Cortex of kidney (tissue), 1 donor: ENCODE measurements at regions not wholly inside any gene's neighbourhood (a gene's known extent, or its start where the extent isn't known, plus 50 kb on each side); places are given as distances from the start of the nearest gene placed in this dataset.
"Not testable (repeated sequence)": the region's sequence is repeated elsewhere in the genome, so short reads cannot be mapped to it uniquely, and the experiment has no call there.

ENCODE experiments used
- DNase-seq: peaks from one replicate; lab custom pipeline; 2025; lab: John Stamatoyannopoulos, UW

DNA sequence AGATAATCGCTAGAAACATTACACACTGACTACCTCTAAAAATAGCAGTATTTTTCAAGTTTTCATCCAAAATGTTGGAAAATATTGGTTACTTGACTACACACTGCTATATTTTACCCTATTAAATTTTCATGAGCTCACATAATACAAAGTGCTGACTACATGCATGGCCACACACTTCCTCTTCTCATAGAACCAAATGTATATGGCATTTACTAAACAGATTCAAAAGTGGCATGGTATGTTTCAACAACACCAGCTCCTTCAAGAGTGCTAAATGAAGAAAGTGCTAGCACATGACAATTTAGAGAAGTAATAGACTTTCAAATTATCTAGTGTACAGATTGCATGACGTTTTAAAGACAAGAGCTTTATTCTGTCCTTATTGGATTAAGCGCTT, 780.4 kb upstream of the SLITRK6 start:
- no peak for DNase-seq

GRCh38 chr13:86581706-86582105, 782.5 kb upstream of the SLITRK6 start:
- no peak for DNase-seq

GRCh38 chr13:86584301-86584700, 785.1 kb upstream of the SLITRK6 start:
- no peak for DNase-seq

GRCh38 chr13:86585835-86586234, 786.6 kb upstream of the SLITRK6 start:
- no peak for DNase-seq

- DNase-seq, result no peak
Measured at GRCh38 chr13:86591862-86592261, 792.6 kb upstream of the SLITRK6 start.

DNA sequence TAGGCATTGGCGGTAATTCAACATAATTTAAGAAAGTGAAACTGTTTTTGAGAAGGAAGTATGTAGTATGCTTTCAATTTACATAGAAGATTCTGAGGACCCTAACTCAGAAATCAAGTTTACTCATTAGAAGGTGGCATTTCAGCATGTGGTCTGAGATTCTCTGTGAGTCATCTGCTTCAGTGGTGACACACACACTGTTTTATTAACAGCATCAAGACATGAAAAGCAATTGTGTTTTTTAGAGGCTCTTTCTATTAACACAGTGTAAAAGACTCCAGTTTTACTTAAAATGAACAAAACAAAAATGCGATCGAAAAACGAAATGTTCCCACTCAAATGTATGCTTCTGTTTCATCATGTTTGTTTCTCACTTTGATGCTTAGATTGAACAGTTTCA, 802.1 kb upstream of the SLITRK6 start:
- DNase-seq, result no peak

DNA sequence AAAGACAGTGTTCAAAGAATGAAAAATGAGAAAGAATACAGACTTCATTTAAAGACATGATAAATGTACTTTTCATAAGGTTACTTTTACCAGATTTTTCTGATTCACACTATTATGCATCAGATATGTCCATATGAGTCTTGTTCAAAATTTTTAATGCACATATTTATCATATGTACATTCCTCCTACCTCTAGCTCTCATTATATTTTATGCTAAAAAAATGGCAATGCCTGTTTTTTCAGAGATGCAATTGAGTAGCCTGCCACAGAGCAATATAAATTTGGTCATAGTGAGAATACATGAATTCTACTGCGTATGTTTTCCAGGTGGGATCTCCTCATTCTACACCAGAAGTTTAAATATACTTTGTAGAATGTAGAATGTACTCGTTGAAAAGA, 807.0 kb upstream of the SLITRK6 start:
- DNase-seq, result no peak

- no peak for DNase-seq
Measured at GRCh38 chr13:86608701-86609100, 809.5 kb upstream of the SLITRK6 start.

GRCh38 chr13:86633346-86633745, 834.1 kb upstream of the SLITRK6 start:
- no peak for DNase-seq

- not testable (repeated sequence) for DNase-seq
Measured at GRCh38 chr13:86651171-86651570, 852.0 kb upstream of the SLITRK6 start.

DNA sequence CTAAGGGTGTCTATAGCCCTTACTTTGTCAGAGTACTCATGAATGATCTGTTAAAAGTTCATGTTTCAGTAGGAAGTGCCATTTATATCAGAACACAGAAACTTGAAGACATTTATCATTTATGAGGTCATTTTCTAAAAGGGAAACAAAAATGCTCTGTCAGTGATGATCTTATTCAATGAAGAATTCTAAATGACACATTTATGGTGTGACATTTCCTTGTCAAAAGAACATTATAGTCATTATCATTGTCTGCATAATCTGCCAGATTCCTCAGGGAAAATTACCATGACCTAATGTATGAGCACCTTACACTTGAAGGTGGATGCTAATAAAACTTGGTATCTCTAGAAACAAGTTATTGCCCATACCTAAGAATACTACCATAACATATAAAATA, 853.8 kb upstream of the SLITRK6 start:
- no peak for DNase-seq

- DNase-seq, result no peak
Measured at GRCh38 chr13:86655561-86655960, 856.3 kb upstream of the SLITRK6 start.

DNA sequence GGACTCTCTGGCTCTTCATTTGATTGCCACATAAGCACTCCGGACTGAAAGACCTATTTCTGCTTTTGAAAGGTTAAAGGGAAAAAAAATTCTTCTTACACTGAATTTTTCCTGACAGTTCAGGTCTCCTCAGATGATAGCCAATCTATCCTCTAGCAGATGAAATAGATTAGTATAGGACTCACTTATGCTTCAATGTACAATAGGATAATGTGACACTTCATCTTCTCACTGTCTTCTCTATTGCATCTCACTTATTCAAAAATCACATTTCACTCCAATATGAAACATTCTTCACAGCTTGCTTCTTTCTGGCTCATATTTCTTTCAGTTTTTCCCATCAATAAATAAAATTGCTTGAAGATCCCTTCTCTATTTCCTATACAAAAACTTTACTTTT, 860.9 kb upstream of the SLITRK6 start:
- DNase-seq, result no peak

DNA sequence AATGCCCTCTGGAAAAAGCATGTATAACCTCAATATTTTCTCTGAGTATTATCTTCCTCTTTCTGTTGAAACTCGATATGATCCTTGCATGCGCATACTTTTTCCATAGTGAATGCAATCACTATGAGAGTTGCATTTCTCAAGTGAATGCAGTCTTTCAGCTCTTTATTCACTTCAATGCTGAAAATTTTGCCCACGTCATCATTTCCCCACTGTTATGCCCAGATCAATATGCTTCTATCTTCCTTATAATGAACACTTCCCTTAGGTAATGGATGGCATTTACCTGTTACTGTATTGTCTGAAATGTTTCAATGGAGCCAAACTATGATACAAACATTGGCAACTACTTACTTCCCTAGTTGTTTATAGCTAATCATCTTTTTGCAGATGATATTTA, 866.6 kb upstream of the SLITRK6 start:
- no peak for DNase-seq

DNA sequence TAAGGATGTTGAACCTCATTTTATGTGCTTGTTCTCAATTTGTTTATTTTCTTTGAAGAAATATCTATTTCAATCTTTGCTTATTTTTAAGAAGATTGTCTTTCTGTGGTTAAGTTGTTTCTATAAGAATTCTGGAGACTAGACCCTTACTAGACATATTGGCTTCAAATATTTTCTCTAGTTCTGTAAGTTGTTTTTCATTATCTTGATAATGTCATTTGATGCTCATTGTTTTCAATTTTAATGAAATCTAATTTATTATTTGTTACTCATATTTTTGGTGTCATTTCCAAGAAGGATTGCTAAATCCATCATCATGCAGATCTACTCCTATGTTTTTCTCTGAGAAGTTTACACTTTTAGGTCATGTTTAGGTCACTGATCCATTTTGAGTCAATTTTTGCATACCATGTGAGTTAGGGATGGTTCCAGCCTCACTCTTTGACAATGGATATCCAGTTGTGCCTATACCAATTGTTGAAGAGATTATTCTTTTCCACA, 874.8 kb upstream of the SLITRK6 start:
- DNase-seq, result no peak

GRCh38 chr13:86681223-86681622, 882.0 kb upstream of the SLITRK6 start:
- no peak for DNase-seq

DNA sequence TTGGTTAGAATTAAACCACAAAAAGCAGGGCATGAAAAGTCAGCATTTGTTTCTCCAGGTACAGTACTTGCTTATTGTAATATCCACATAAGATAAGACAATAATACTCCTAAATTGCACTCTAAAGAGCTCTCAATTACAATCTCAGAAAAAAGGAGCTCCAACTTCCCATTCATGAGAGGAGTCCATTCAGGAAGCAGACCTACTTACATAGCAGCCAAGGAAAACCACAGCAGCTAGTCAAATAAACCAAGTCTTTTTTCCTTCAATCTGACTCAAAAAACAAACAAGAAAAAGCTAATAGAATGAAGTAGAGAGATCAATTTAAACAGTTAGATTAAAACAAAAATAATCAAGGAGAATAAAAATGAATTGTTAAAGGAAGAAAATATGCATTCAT, 885.2 kb upstream of the SLITRK6 start:
- no peak for DNase-seq

GRCh38 chr13:86689911-86690310, 890.7 kb upstream of the SLITRK6 start:
- DNase-seq, result no peak

DNA sequence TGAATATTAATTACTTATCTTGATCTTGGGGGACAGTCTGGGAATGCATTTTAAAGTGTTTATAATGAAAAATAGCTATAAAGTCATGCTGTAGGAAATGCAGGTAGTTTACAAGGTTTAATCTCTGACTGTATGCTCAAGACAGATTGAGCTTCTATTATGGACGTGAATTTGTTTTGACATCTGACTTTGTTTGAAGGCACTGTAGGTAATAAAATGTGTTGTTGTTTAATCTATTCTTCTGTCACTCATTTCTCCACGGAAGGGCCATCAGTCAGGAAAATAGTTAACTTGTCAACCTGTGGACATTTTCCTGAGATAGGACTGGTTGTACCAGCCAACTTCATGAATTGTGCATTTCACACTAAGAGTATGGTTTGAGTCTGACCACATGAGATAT, 893.1 kb upstream of the SLITRK6 start:
- no peak for DNase-seq

DNA sequence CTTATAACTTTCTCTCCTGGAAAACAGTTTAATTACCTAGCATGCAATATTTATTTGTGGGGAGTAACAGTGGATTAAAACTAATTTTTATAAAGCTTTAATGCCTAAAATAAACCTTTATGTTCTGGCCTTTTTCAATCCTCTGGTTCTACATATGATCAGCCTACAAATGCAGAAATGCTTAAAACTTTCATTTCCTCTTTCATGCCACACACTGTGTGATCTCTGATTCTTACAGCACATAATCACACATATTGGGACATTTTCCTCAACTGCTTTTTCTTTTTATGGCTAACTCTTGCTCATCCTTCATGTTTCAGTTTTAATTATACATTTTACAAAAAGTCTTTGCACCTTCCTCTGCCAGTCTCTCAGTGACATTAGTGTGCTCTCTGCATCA, 910.8 kb upstream of the SLITRK6 start:
- no peak for DNase-seq

GRCh38 chr13:86710896-86711295, 911.7 kb upstream of the SLITRK6 start:
- DNase-seq, result no peak

GRCh38 chr13:86714495-86714894, 915.3 kb upstream of the SLITRK6 start:
- no peak for DNase-seq

- no peak for DNase-seq
Measured at GRCh38 chr13:86725105-86725504, 925.9 kb upstream of the SLITRK6 start.

GRCh38 chr13:86729206-86729605, 930.0 kb upstream of the SLITRK6 start:
- no peak for DNase-seq

- DNase-seq, result no peak
Measured at GRCh38 chr13:86731987-86732386, 932.8 kb upstream of the SLITRK6 start.
